Endothelial cell (in vitro differentiated cells): ENCODE measurements at regions not wholly inside any gene's neighbourhood (a gene's known extent, or its start where the extent isn't known, plus 50 kb on each side); places are given as distances from the start of the nearest gene placed in this dataset.

Experiments used
- DNase-seq: peaks from one replicate; pipeline ENCODE4 v3.0.0; 2021; ENCODE audit warnings: low spot score
- H3K27ac Mint-ChIP-seq: one replicate; pipeline ENCODE4 v1.8.0; 2021; ENCODE audit warnings: mixed read lengths, inconsistent platforms; ENCODE audit not compliant: unreplicated experiment
- H3K27me3 Mint-ChIP-seq: one replicate; pipeline ENCODE4 v1.8.0; 2021; ENCODE audit warnings: mild to moderate bottlenecking, moderate library complexity, mixed read lengths, inconsistent platforms; ENCODE audit not compliant: unreplicated experiment
- H3K36me3 Mint-ChIP-seq: one replicate; pipeline ENCODE4 v1.8.0; 2021; ENCODE audit warnings: mild to moderate bottlenecking, low read depth, mixed read lengths, inconsistent platforms; ENCODE audit not compliant: unreplicated experiment
- H3K4me1 Mint-ChIP-seq: one replicate; pipeline ENCODE4 v1.8.0; 2021; ENCODE audit warnings: mild to moderate bottlenecking, mixed read lengths, inconsistent platforms; ENCODE audit not compliant: unreplicated experiment
- H3K4me3 Mint-ChIP-seq: one replicate; pipeline ENCODE4 v1.8.0; 2021; ENCODE audit warnings: mild to moderate bottlenecking, mixed read lengths, inconsistent platforms; ENCODE audit not compliant: unreplicated experiment
- H3K9me3 Mint-ChIP-seq: one replicate; pipeline ENCODE4 v1.8.0; 2021; ENCODE audit warnings: mixed read lengths, inconsistent platforms; ENCODE audit not compliant: unreplicated experiment
- CTCF ChIP-seq: fragments of 200-600 bp; sonication (generic); IDR thresholded peaks from one replicate; pipeline ENCODE4 v1.5.0; 2021; ENCODE audit warnings: antibody characterized with exemption; ENCODE audit not compliant: unreplicated experiment

GRCh38 chr2:147386284-147386683 is 458.5 kb upstream of the ACVR2A start:
- TF ChIP-seq CTCF, result no peak
- Mint-ChIP-seq H3K9me3 (no peaks in the 10 kb centered on the region), H3K36me3 (no peaks in the 10 kb centered on the region), H3K4me1 (no peaks in the 10 kb centered on the region), H3K4me3 (no peak overlapping the region), H3K27ac (no peak overlapping the region), H3K27me3 (no peaks in the 10 kb centered on the region)
- no peak for DNase-seq

GRCh38 chr2:147385600-147385999 is 459.2 kb upstream of the ACVR2A start:
- no peaks in the 10 kb centered on the region for H3K4me1 Mint-ChIP-seq
- H3K27me3 Mint-ChIP-seq, result no peaks in the 10 kb centered on the region
- DNase-seq, result no peak
- no peaks in the 10 kb centered on the region for H3K36me3 Mint-ChIP-seq
- no peaks in the 10 kb centered on the region for H3K9me3 Mint-ChIP-seq
- no peak overlapping the region for H3K27ac Mint-ChIP-seq
- H3K4me3 Mint-ChIP-seq, result no peak overlapping the region
- TF ChIP-seq CTCF, result no peak

DNA sequence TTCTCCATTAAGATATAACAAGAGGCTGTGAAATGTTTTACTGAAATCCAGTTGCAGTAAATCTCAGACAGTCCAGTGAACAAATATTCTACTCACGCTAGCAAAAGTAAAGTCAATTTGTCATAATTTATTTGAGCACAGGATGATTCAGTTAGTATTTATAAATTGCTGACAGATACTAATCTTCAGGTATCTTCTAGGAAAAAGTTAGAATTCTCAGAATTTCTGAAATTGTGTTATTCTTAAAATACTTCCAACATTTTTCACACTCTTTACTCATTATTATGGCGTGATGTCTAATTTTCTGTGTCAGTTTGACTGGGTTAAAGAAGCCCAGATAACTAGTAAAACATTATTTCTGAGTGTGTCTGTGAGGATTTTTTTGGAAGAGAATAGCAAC is 460.2 kb upstream of the ACVR2A start:
- Mint-ChIP-seq H3K4me1 (no peaks in the 10 kb centered on the region), H3K4me3 (no peak overlapping the region), H3K9me3 (no peaks in the 10 kb centered on the region), H3K36me3 (no peaks in the 10 kb centered on the region), H3K27ac (no peak overlapping the region), H3K27me3 (no peaks in the 10 kb centered on the region)
- no peak for TF ChIP-seq CTCF
- DNase-seq, result no peak

DNA sequence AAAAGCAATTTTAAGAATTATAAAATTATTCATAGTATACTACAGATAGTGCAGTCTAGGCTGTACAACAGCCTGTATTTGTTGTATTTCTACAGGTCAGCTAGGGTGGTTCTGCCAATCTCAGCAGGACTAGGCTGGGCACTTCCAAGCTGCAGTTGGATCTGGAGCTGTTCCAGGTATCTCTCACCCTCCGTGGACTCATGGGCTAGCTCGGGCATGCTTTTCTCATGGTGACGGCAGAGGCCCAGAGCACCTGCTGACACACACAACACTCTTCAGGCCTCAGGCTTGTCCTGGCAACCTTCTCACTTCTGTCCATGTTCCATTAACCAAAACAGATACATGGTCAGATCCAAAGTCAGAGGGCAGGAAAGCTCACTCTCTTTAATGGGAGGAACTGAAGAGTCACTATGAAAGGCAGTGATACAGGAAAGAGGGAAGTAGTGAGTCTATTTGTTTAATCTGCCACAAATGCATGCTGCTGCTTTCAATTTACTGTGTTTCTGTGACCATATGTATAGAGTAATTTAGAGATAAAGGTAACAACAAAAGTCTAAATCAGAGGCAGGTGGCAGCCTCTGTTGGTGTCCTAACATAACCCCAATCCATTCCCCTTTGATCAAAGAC is 462.4 kb upstream of the ACVR2A start:
- H3K9me3 Mint-ChIP-seq, result no peaks in the 10 kb centered on the region
- H3K4me1 Mint-ChIP-seq, result no peaks in the 10 kb centered on the region
- no peak overlapping the region for H3K27ac Mint-ChIP-seq
- no peaks in the 10 kb centered on the region for H3K36me3 Mint-ChIP-seq
- DNase-seq, result no peak
- H3K27me3 Mint-ChIP-seq, result peaks cover 2% of the 10 kb centered on the region
- H3K4me3 Mint-ChIP-seq, result no peak overlapping the region
- TF ChIP-seq CTCF, result no peak

GRCh38 chr2:147378403-147378802 is 466.4 kb upstream of the ACVR2A start:
- Mint-ChIP-seq H3K36me3 (no peaks in the 10 kb centered on the region), H3K4me3 (no peak overlapping the region), H3K9me3 (no peaks in the 10 kb centered on the region), H3K4me1 (peaks cover 2% of the 10 kb centered on the region), H3K27ac (no peak overlapping the region), H3K27me3 (peaks cover 2% of the 10 kb centered on the region)
- TF ChIP-seq CTCF, result no peak
- DNase-seq, result no peak
